ENCODE measurements at regions not wholly inside any gene's neighbourhood (a gene's known extent, or its start where the extent isn't known, plus 50 kb on each side); places are given as distances from the start of the nearest gene placed in this dataset.

GRCh38 chr2:228956701-228957474, 314.2 kb downstream of the PID1 start:
- DNase-seq (no peak), ATAC-seq (no peak)
- in situ Hi-C loops (cut with MboI; ENCODE audit: low sequenced_read_pairs in 4 of 4), result no loop called here
- TF ChIP-seq POLR2A (IDR thresholded peaks at IDR 0.05) (no peak), CTCF (IDR thresholded peaks at IDR 0.05 in 4 of 5, conservative IDR thresholded peaks at IDR 0.05 in 1 of 5) (no peak)
- H3K27me3 ChIP-seq, result no peaks in the 10 kb centered on the region
- intact Hi-C loops (cut with DNase I; ENCODE audit: low total_unique reads), result no loop called here
- no peaks in the 10 kb centered on the region for H3K36me3 ChIP-seq
- no peaks in the 10 kb centered on the region for H3K9me3 ChIP-seq
- no peak overlapping the region for H3K4me3 ChIP-seq
- no peak overlapping the region for H3K27ac ChIP-seq
- H3K4me1 ChIP-seq, result no peaks in the 10 kb centered on the region

- no peak for DNase-seq
- TF ChIP-seq CTCF (IDR thresholded peaks at IDR 0.05 in 4 of 5, conservative IDR thresholded peaks at IDR 0.05 in 1 of 5), result no peak
- TF ChIP-seq POLR2A (IDR thresholded peaks at IDR 0.05), result no peak
- Histone ChIP-seq H3K4me1 (no peaks in the 10 kb centered on the region), H3K9me3 (no peaks in the 10 kb centered on the region), H3K4me3 (no peak overlapping the region), H3K36me3 (no peaks in the 10 kb centered on the region), H3K27me3 (no peaks in the 10 kb centered on the region), H3K27ac (no peak overlapping the region)
- ATAC-seq, result no peak
- intact Hi-C loops (cut with DNase I; ENCODE audit: low total_unique reads) (no loop called here), in situ Hi-C loops (cut with MboI; ENCODE audit: low sequenced_read_pairs in 4 of 4) (no loop called here)
These were observed 321.3 kb downstream of the PID1 start for GRCh38 chr2:228949831-228950230.

GRCh38 chr2:228945710-228946109, 325.4 kb downstream of the PID1 start:
- no peaks in the 10 kb centered on the region for H3K36me3 ChIP-seq
- TF ChIP-seq POLR2A (IDR thresholded peaks at IDR 0.05) (no peak), CTCF (IDR thresholded peaks at IDR 0.05 in 4 of 5, conservative IDR thresholded peaks at IDR 0.05 in 1 of 5) (no peak)
- in situ Hi-C loops (cut with MboI; ENCODE audit: low sequenced_read_pairs in 4 of 4) (no loop called here), intact Hi-C loops (cut with DNase I; ENCODE audit: low total_unique reads) (no loop called here)
- H3K4me3 ChIP-seq, result no peak overlapping the region
- H3K9me3 ChIP-seq, result no peaks in the 10 kb centered on the region
- H3K4me1 ChIP-seq, result no peaks in the 10 kb centered on the region
- no peak overlapping the region for H3K27ac ChIP-seq
- DNase-seq, result no peak
- ATAC-seq, result no peak
- no peaks in the 10 kb centered on the region for H3K27me3 ChIP-seq

GRCh38 chr2:228942856-228943255, 328.2 kb downstream of the PID1 start:
- in situ Hi-C loops (cut with MboI; ENCODE audit: low sequenced_read_pairs in 4 of 4) (no loop called here), intact Hi-C loops (cut with DNase I; ENCODE audit: low total_unique reads) (no loop called here)
- no peaks in the 10 kb centered on the region for H3K9me3 ChIP-seq
- no peak overlapping the region for H3K4me3 ChIP-seq
- H3K27me3 ChIP-seq, result no peaks in the 10 kb centered on the region
- TF ChIP-seq POLR2A (IDR thresholded peaks at IDR 0.05) (no peak), CTCF (IDR thresholded peaks at IDR 0.05 in 4 of 5, conservative IDR thresholded peaks at IDR 0.05 in 1 of 5) (no peak)
- H3K27ac ChIP-seq, result no peak overlapping the region
- no peaks in the 10 kb centered on the region for H3K36me3 ChIP-seq
- no peaks in the 10 kb centered on the region for H3K4me1 ChIP-seq
- ATAC-seq (no peak), DNase-seq (no peak)

GRCh38 chr2:228938629-228939028, 332.5 kb downstream of the PID1 start:
- TF ChIP-seq CTCF (IDR thresholded peaks at IDR 0.05 in 4 of 5, conservative IDR thresholded peaks at IDR 0.05 in 1 of 5) (no peak), POLR2A (IDR thresholded peaks at IDR 0.05) (no peak)
- intact Hi-C loops (cut with DNase I; ENCODE audit: low total_unique reads), result no loop called here
- H3K4me1 ChIP-seq, result no peaks in the 10 kb centered on the region
- DNase-seq, result no peak
- in situ Hi-C loops (cut with MboI; ENCODE audit: low sequenced_read_pairs in 4 of 4), result no loop called here
- no peaks in the 10 kb centered on the region for H3K9me3 ChIP-seq
- no peak overlapping the region for H3K27ac ChIP-seq
- no peak for ATAC-seq
- H3K27me3 ChIP-seq, result no peaks in the 10 kb centered on the region
- H3K4me3 ChIP-seq, result no peak overlapping the region
- H3K36me3 ChIP-seq, result no peaks in the 10 kb centered on the region
